ENCODE measurements at regions not wholly inside any gene's neighbourhood (a gene's known extent, or its start where the extent isn't known, plus 50 kb on each side); places are given as distances from the start of the nearest gene placed in this dataset.

- no peak for TF ChIP-seq POLR2A (IDR thresholded peaks at IDR 0.05; ENCODE audit: low read length)
- no peak for TF ChIP-seq GATA1 (IDR thresholded peaks at IDR 0.05; ENCODE audit: low read depth, low read length)
These were observed 102.5 kb upstream of the PTPRT start for GRCh38 chr20:43292222-43292621.

Data from erythroblast (primary cell).